GM21447 (cell line): ENCODE measurements at regions not wholly inside any gene's neighbourhood (a gene's known extent, or its start where the extent isn't known, plus 50 kb on each side); places are given as distances from the start of the nearest gene placed in this dataset.
"Not testable (repeated sequence)": the region's sequence is repeated elsewhere in the genome, so short reads cannot be mapped to it uniquely, and the experiment has no call there.

Experiments used
- ATAC-seq: cut with Tn5 transposase; IDR thresholded peaks from one replicate; pipeline ENCODE4 v1.9.1; 2021; ENCODE audit not compliant: unreplicated experiment

GRCh38 chr2:147000151-147000550, 844.7 kb upstream of the ACVR2A start:
- not testable (repeated sequence) for ATAC-seq

- ATAC-seq, result no peak
Observed at GRCh38 chr2:146997945-146998344, 846.9 kb upstream of the ACVR2A start.

GRCh38 chr2:146997488-146997887, 847.3 kb upstream of the ACVR2A start:
- ATAC-seq, result no peak

- no peak for ATAC-seq
Observed at GRCh38 chr2:146994246-146994645, 850.6 kb upstream of the ACVR2A start.

GRCh38 chr2:146992466-146992865, 852.4 kb upstream of the ACVR2A start:
- ATAC-seq, result no peak

GRCh38 chr2:146992057-146992456, 852.8 kb upstream of the ACVR2A start:
- ATAC-seq, result no peak

GRCh38 chr2:146990311-146991054, 854.3 kb upstream of the ACVR2A start:
- ATAC-seq, result no peak

- ATAC-seq, result no peak
Observed at GRCh38 chr2:146989741-146990140, 855.1 kb upstream of the ACVR2A start.

- no peak for ATAC-seq
Observed at GRCh38 chr2:146987996-146988395, 856.8 kb upstream of the ACVR2A start.

GRCh38 chr2:146986161-146986560, 858.7 kb upstream of the ACVR2A start:
- ATAC-seq, result no peak

GRCh38 chr2:146985753-146986152, 859.1 kb upstream of the ACVR2A start:
- no peak for ATAC-seq

- no peak for ATAC-seq
Observed at GRCh38 chr2:146984014-146984413, 860.8 kb upstream of the ACVR2A start.

- ATAC-seq, result no peak
Observed at GRCh38 chr2:146982393-146982846, 862.4 kb upstream of the ACVR2A start.

GRCh38 chr2:146981921-146982320, 862.9 kb upstream of the ACVR2A start:
- no peak for ATAC-seq

GRCh38 chr2:146979746-146980145, 865.1 kb upstream of the ACVR2A start:
- ATAC-seq, result no peak

- ATAC-seq, result no peak
Observed at GRCh38 chr2:146978577-146979555, 866.0 kb upstream of the ACVR2A start.

- ATAC-seq, result not testable (repeated sequence)
Observed at GRCh38 chr2:146970981-146971380, 873.8 kb upstream of the ACVR2A start.

GRCh38 chr2:146969703-146970102, 875.1 kb upstream of the ACVR2A start:
- ATAC-seq, result not testable (repeated sequence)

- no peak for ATAC-seq
Observed at GRCh38 chr2:146964494-146964893, 880.3 kb upstream of the ACVR2A start.

GRCh38 chr2:146954544-146954943, 890.3 kb upstream of the ACVR2A start:
- ATAC-seq, result no peak

- ATAC-seq, result no peak
Observed at GRCh38 chr2:146952696-146953095, 892.1 kb upstream of the ACVR2A start.

- ATAC-seq, result no peak
Observed at GRCh38 chr2:146950911-146951310, 893.9 kb upstream of the ACVR2A start.
